CD4-positive, alpha-beta T cell (primary cell): ENCODE measurements at regions not wholly inside any gene's neighbourhood (a gene's known extent, or its start where the extent isn't known, plus 50 kb on each side); places are given as distances from the start of the nearest gene placed in this dataset.

Source experiments
- ATAC-seq: fragments of 200-7000 bp; cut with Tn5 transposase; one replicate; pipeline ENCODE4 v1.10.0; 2022; ENCODE audit warnings: mild to moderate bottlenecking; ENCODE audit not compliant: poor library complexity
- CTCF ChIA-PET: fragments of 350-600 bp; sonication (Branson Sonifier 250); formaldehyde crosslinking; loops from one replicate; lab custom pipeline; 2021; ENCODE audit warnings: antibody characterized with exemption, inconsistent platforms; lab: Charles Lee
- POLR2A ChIA-PET: fragments of 350-600 bp; sonication (Branson Sonifier 250); formaldehyde crosslinking; loops from one replicate; lab custom pipeline; 2021; ENCODE audit warnings: antibody characterized with exemption, inconsistent platforms; lab: Charles Lee
- DNase-seq, 14 experiments: peaks; one replicate each; pipeline ENCODE4 v3.0.0-alpha.2; 2013 to 2020; ENCODE audit warnings: mixed read lengths in 2 of 14
- H3K27ac ChIP-seq, 2 donors: one replicate each; pipeline versions ENCODE4 v1.5.1 to v1.7.0; 2013; ENCODE audit warnings: low read length in 2 of 2, low read depth in 1 of 2, mild to moderate bottlenecking in 1 of 2
- H3K27me3 ChIP-seq, 2 experiments: 1 replicate in 1 of 2; 2 replicates in 1 of 2; pipeline versions ENCODE4 v1.6.1 to v1.7.0; 2013; ENCODE audit warnings: low read length in 2 of 2, control low read depth in 1 of 2, mild to moderate bottlenecking in 1 of 2, moderate library complexity in 1 of 2; ENCODE audit not compliant: insufficient read depth in 2 of 2, control insufficient read depth in 1 of 2
- H3K36me3 ChIP-seq: one replicate; pipeline ENCODE4 v1.6.1; 2013; ENCODE audit warnings: low read length, control low read depth; ENCODE audit not compliant: insufficient read depth
- H3K4me1 ChIP-seq: one replicate; pipeline ENCODE4 v1.6.1; 2013; ENCODE audit warnings: low read length, control low read depth; ENCODE audit not compliant: insufficient read depth
- H3K4me3 ChIP-seq: one replicate; pipeline ENCODE4 v1.5.1; 2013; ENCODE audit warnings: mild to moderate bottlenecking, low read length, moderate library complexity
- H3K9me3 ChIP-seq, 2 experiments: 1 replicate in 1 of 2; 2 replicates in 1 of 2; pipeline versions ENCODE4 v1.6.1 to v1.7.0; 2013; ENCODE audit warnings: low read length in 2 of 2, mild to moderate bottlenecking in 2 of 2, control low read depth in 1 of 2, moderate library complexity in 1 of 2; ENCODE audit not compliant: control insufficient read depth in 1 of 2, insufficient read depth in 1 of 2
- H3K27ac Mint-ChIP-seq: one replicate; pipeline ENCODE4 v1.8.0; 2020; ENCODE audit warnings: mixed read lengths
- H3K27me3 Mint-ChIP-seq: one replicate; pipeline ENCODE4 v1.8.0; 2021; ENCODE audit warnings: mixed read lengths
- H3K36me3 Mint-ChIP-seq: one replicate; pipeline ENCODE4 v1.8.0; 2021; ENCODE audit warnings: low read depth, mixed read lengths
- H3K4me1 Mint-ChIP-seq: one replicate; pipeline ENCODE4 v1.8.0; 2021; ENCODE audit warnings: low read depth, mixed read lengths
- H3K4me3 Mint-ChIP-seq: one replicate; pipeline ENCODE4 v1.8.0; 2020; ENCODE audit warnings: mild to moderate bottlenecking, mixed read lengths
- H3K9me3 Mint-ChIP-seq: one replicate; pipeline ENCODE4 v1.8.0; 2020; ENCODE audit warnings: mixed read lengths
- CTCF ChIP-seq: fragments of 200-600 bp; IDR thresholded peaks from one replicate; pipeline ENCODE4 v1.8.0; 2022; ENCODE audit warnings: antibody characterized with exemption, mild to moderate bottlenecking
- intact Hi-C, 2 experiments: fragments of 100-400 bp; cut with DNase I in 1 of 2; cut with micrococcal nuclease in 1 of 2; formaldehyde crosslinking; loops; one replicate each; pipeline versions ENCODE4 v1.15.1 to v1.9.0; 2023 to 2025; cut with DNase I, micrococcal nuclease

GRCh38 chr16:85998171-85998867 lies 99.4 kb downstream of the IRF8 start:
- intact Hi-C loops: no loop called here
- peaks cover 0 to 2% of the 10 kb centered on the region in 2 experiments for H3K27me3 ChIP-seq

GRCh38 chr16:85998868-85999729 lies 100.1 kb downstream of the IRF8 start:
- H3K9me3 Mint-ChIP-seq: no peaks in the 10 kb centered on the region
- DNase-seq (peak in 1 of 14 experiments; percentile 31), ATAC-seq (no peak)
- H3K9me3 ChIP-seq: no peaks in the 10 kb centered on the region
- no peak overlapping the region for H3K4me3 ChIP-seq
- no peaks in the 10 kb centered on the region for H3K36me3 ChIP-seq
- intact Hi-C loops: no loop called here
- peaks cover 0 to 2% of the 10 kb centered on the region in 2 experiments for H3K27me3 ChIP-seq
- ChIA-PET POLR2A (no interaction called here), CTCF (interaction anchor here (1.2 kb wide), 1 partner anchor 17 kb away, joined by 3 read pairs; no protein-coding TSS in a partner anchor)
- H3K36me3 Mint-ChIP-seq: no peaks in the 10 kb centered on the region
- peaks cover 22% of the 10 kb centered on the region for H3K4me1 ChIP-seq
- H3K27ac Mint-ChIP-seq: no peak overlapping the region
- no peak overlapping the region for H3K4me3 Mint-ChIP-seq
- no peak overlapping the region for H3K27ac ChIP-seq
- TF ChIP-seq CTCF: no peak
- H3K27me3 Mint-ChIP-seq: no peaks in the 10 kb centered on the region
- H3K4me1 Mint-ChIP-seq: peaks cover 10% of the 10 kb centered on the region

More at GRCh38 chr16:85998171-85998867, 99.4 kb downstream of the IRF8 start:
- ATAC-seq: no peak
- H3K36me3 Mint-ChIP-seq: no peaks in the 10 kb centered on the region
- no peak overlapping the region for H3K4me3 ChIP-seq
- H3K9me3 Mint-ChIP-seq: no peaks in the 10 kb centered on the region
- ChIA-PET CTCF (no interaction called here), POLR2A (no interaction called here)
- TF ChIP-seq CTCF: no peak
- no peak overlapping the region for H3K27ac Mint-ChIP-seq
- H3K9me3 ChIP-seq: no peaks in the 10 kb centered on the region
- H3K4me1 ChIP-seq: peaks cover 22% of the 10 kb centered on the region
- H3K36me3 ChIP-seq: no peaks in the 10 kb centered on the region
- no peaks in the 10 kb centered on the region for H3K27me3 Mint-ChIP-seq
- no peak overlapping the region for H3K4me3 Mint-ChIP-seq
- no peak overlapping the region for H3K27ac ChIP-seq
- no peak for DNase-seq
- H3K4me1 Mint-ChIP-seq: peaks cover 10% of the 10 kb centered on the region

GRCh38 chr16:85999778-86000177 lies 100.8 kb downstream of the IRF8 start:
- Mint-ChIP-seq H3K36me3 (no peaks in the 10 kb centered on the region), H3K27ac (no peak overlapping the region), H3K9me3 (no peaks in the 10 kb centered on the region), H3K4me1 (peaks cover 10% of the 10 kb centered on the region), H3K27me3 (no peaks in the 10 kb centered on the region), H3K4me3 (no peak overlapping the region)
- ChIA-PET CTCF (interaction anchor here (1.2 kb wide), 1 partner anchor 17 kb away, joined by 3 read pairs; no protein-coding TSS in a partner anchor), POLR2A (no interaction called here)
- Histone ChIP-seq H3K36me3 (no peaks in the 10 kb centered on the region), H3K9me3 (no peaks in the 10 kb centered on the region), H3K4me1 (peaks cover 22% of the 10 kb centered on the region), H3K27ac (no peak overlapping the region), H3K27me3 (peaks cover 0 to 2% of the 10 kb centered on the region in 2 experiments), H3K4me3 (no peak overlapping the region)
- ATAC-seq: no peak
- intact Hi-C loops: no loop called here
- no peak for TF ChIP-seq CTCF
- DNase-seq: no peak
